ENCODE measurements at regions not wholly inside any gene's neighbourhood (a gene's known extent, or its start where the extent isn't known, plus 50 kb on each side); places are given as distances from the start of the nearest gene placed in this dataset.
"Not testable (repeated sequence)": the region's sequence is repeated elsewhere in the genome, so short reads cannot be mapped to it uniquely, and the experiment has no call there.

- peaks cover 5% of the 10 kb centered on the region; the same call in 1 of the 2 replicates for H3K4me1 ChIP-seq (ENCODE audit: insufficient read depth, low read length)
- no peak overlapping the region for H3K27ac ChIP-seq (ENCODE audit: low read depth, low read length)
- H3K9me3 ChIP-seq (ENCODE audit: insufficient read depth, low read depth, low read length), result no peaks in the 10 kb centered on the region
- H3K9ac ChIP-seq (ENCODE audit: low read depth, low read length), result no peak overlapping the region
- H3K4me3 ChIP-seq (ENCODE audit: low read length), result no peak overlapping the region
- H3K36me3 ChIP-seq (ENCODE audit: insufficient read depth, low read length), result no peaks in the 10 kb centered on the region
- no peaks in the 10 kb centered on the region for H3K27me3 ChIP-seq (ENCODE audit: insufficient read depth, low read length)
Measured at GRCh38 chr4:138639018-138639741, 376.4 kb upstream of the NOCT start.

GRCh38 chr4:138636781-138637180 is 378.8 kb upstream of the NOCT start:
- H3K9me3 ChIP-seq (ENCODE audit: insufficient read depth, low read depth, low read length), result no peaks in the 10 kb centered on the region
- H3K4me1 ChIP-seq (ENCODE audit: insufficient read depth, low read length), result peaks cover 5% of the 10 kb centered on the region; the same call in 1 of the 2 replicates
- H3K4me3 ChIP-seq (ENCODE audit: low read length), result no peak overlapping the region
- H3K9ac ChIP-seq (ENCODE audit: low read depth, low read length), result no peak overlapping the region
- 99% methylated on average over 7 of the region's 7 CpGs for WGBS
- no peaks in the 10 kb centered on the region for H3K27me3 ChIP-seq (ENCODE audit: insufficient read depth, low read length)
- no peaks in the 10 kb centered on the region for H3K36me3 ChIP-seq (ENCODE audit: insufficient read depth, low read length)
- H3K27ac ChIP-seq (ENCODE audit: low read depth, low read length), result no peak overlapping the region

GRCh38 chr4:138634915-138635314 is 380.7 kb upstream of the NOCT start:
- Histone ChIP-seq H3K27me3 (ENCODE audit: insufficient read depth, low read length) (no peaks in the 10 kb centered on the region), H3K4me3 (ENCODE audit: low read length) (no peak overlapping the region), H3K9me3 (ENCODE audit: insufficient read depth, low read depth, low read length) (no peaks in the 10 kb centered on the region), H3K9ac (ENCODE audit: low read depth, low read length) (no peak overlapping the region), H3K27ac (ENCODE audit: low read depth, low read length) (no peak overlapping the region), H3K36me3 (ENCODE audit: insufficient read depth, low read length) (no peaks in the 10 kb centered on the region), H3K4me1 (ENCODE audit: insufficient read depth, low read length) (peaks cover 12% of the 10 kb centered on the region)
- WGBS, result 61% methylated on average over 2 of the region's 2 CpGs

- Histone ChIP-seq H3K4me3 (ENCODE audit: low read length) (no peak overlapping the region), H3K36me3 (ENCODE audit: insufficient read depth, low read length) (no peaks in the 10 kb centered on the region), H3K9ac (ENCODE audit: low read depth, low read length) (no peak overlapping the region), H3K27me3 (ENCODE audit: insufficient read depth, low read length) (no peaks in the 10 kb centered on the region), H3K4me1 (ENCODE audit: insufficient read depth, low read length) (peaks cover 12% of the 10 kb centered on the region), H3K27ac (ENCODE audit: low read depth, low read length) (no peak overlapping the region), H3K9me3 (ENCODE audit: insufficient read depth, low read depth, low read length) (no peaks in the 10 kb centered on the region)
- 94% methylated on average over 1 of the region's 2 CpGs for WGBS
Measured at GRCh38 chr4:138633580-138633904, 382.0 kb upstream of the NOCT start.

- no peak overlapping the region for H3K9ac ChIP-seq (ENCODE audit: low read depth, low read length)
- no peaks in the 10 kb centered on the region for H3K9me3 ChIP-seq (ENCODE audit: insufficient read depth, low read depth, low read length)
- no peak overlapping the region for H3K4me3 ChIP-seq (ENCODE audit: low read length)
- H3K4me1 ChIP-seq (ENCODE audit: insufficient read depth, low read length), result peaks cover 12% of the 10 kb centered on the region
- no peaks in the 10 kb centered on the region for H3K27me3 ChIP-seq (ENCODE audit: insufficient read depth, low read length)
- no peak overlapping the region for H3K27ac ChIP-seq (ENCODE audit: low read depth, low read length)
- WGBS, result 96% methylated on average over 5 of the region's 5 CpGs
- H3K36me3 ChIP-seq (ENCODE audit: insufficient read depth, low read length), result no peaks in the 10 kb centered on the region
Measured at GRCh38 chr4:138632856-138633579, 382.6 kb upstream of the NOCT start.

GRCh38 chr4:138630666-138631065 is 384.9 kb upstream of the NOCT start:
- Histone ChIP-seq H3K27me3 (ENCODE audit: insufficient read depth, low read length) (no peaks in the 10 kb centered on the region), H3K9me3 (ENCODE audit: insufficient read depth, low read depth, low read length) (no peaks in the 10 kb centered on the region), H3K4me3 (ENCODE audit: low read length) (no peak overlapping the region), H3K9ac (ENCODE audit: low read depth, low read length) (no peak overlapping the region), H3K27ac (ENCODE audit: low read depth, low read length) (no peak overlapping the region), H3K4me1 (ENCODE audit: insufficient read depth, low read length) (peaks cover 12% of the 10 kb centered on the region), H3K36me3 (ENCODE audit: insufficient read depth, low read length) (no peaks in the 10 kb centered on the region)
- 89% methylated on average over 3 of the region's 3 CpGs for WGBS

- Histone ChIP-seq H3K4me3 (ENCODE audit: low read length) (no peak overlapping the region), H3K27ac (ENCODE audit: low read depth, low read length) (no peak overlapping the region), H3K4me1 (ENCODE audit: insufficient read depth, low read length) (peaks cover 12% of the 10 kb centered on the region), H3K36me3 (ENCODE audit: insufficient read depth, low read length) (no peaks in the 10 kb centered on the region), H3K9ac (ENCODE audit: low read depth, low read length) (no peak overlapping the region), H3K27me3 (ENCODE audit: insufficient read depth, low read length) (no peaks in the 10 kb centered on the region), H3K9me3 (ENCODE audit: insufficient read depth, low read depth, low read length) (no peaks in the 10 kb centered on the region)
- 96% methylated on average over 2 of the region's 2 CpGs for WGBS
Measured at GRCh38 chr4:138629669-138630068, 385.9 kb upstream of the NOCT start.

- H3K4me3 ChIP-seq (ENCODE audit: low read length), result no peak overlapping the region
- WGBS, result 94% methylated on average over 5 of the region's 5 CpGs
- H3K27me3 ChIP-seq (ENCODE audit: insufficient read depth, low read length), result no peaks in the 10 kb centered on the region
- no peak overlapping the region for H3K9ac ChIP-seq (ENCODE audit: low read depth, low read length)
- no peaks in the 10 kb centered on the region for H3K36me3 ChIP-seq (ENCODE audit: insufficient read depth, low read length)
- peaks cover 9% of the 10 kb centered on the region; the same call in 1 of the 2 replicates for H3K9me3 ChIP-seq (ENCODE audit: insufficient read depth, low read depth, low read length)
- H3K4me1 ChIP-seq (ENCODE audit: insufficient read depth, low read length), result peaks cover 7% of the 10 kb centered on the region
- no peak overlapping the region for H3K27ac ChIP-seq (ENCODE audit: low read depth, low read length)
Measured at GRCh38 chr4:138627096-138627495, 384.9 kb upstream of the SLC7A11 start.

- H3K9ac ChIP-seq (ENCODE audit: low read depth, low read length); H3K4me1 ChIP-seq (ENCODE audit: insufficient read depth, low read length); H3K36me3 ChIP-seq (ENCODE audit: insufficient read depth, low read length); H3K27ac ChIP-seq (ENCODE audit: low read depth, low read length); H3K4me3 ChIP-seq (ENCODE audit: low read length); H3K27me3 ChIP-seq (ENCODE audit: insufficient read depth, low read length): not testable (repeated sequence)
- WGBS, result 73% methylated on average over 4 of the region's 4 CpGs
- H3K9me3 ChIP-seq (ENCODE audit: insufficient read depth, low read depth, low read length), result peaks cover 21% of the 10 kb centered on the region
Measured at GRCh38 chr4:138622362-138622761, 380.2 kb upstream of the SLC7A11 start.

- Histone ChIP-seq H3K4me1 (ENCODE audit: insufficient read depth, low read length) (peaks cover 28% of the 10 kb centered on the region), H3K9ac (ENCODE audit: low read depth, low read length) (no peak overlapping the region), H3K27ac (ENCODE audit: low read depth, low read length) (no peak overlapping the region), H3K27me3 (ENCODE audit: insufficient read depth, low read length) (no peaks in the 10 kb centered on the region), H3K9me3 (ENCODE audit: insufficient read depth, low read depth, low read length) (peaks cover 18% of the 10 kb centered on the region), H3K4me3 (ENCODE audit: low read length) (no peak overlapping the region), H3K36me3 (ENCODE audit: insufficient read depth, low read length) (no peaks in the 10 kb centered on the region)
- no CpG with 5 or more reads among the region's 2 CpGs for WGBS
Measured at GRCh38 chr4:138616775-138617174, 374.6 kb upstream of the SLC7A11 start.

GRCh38 chr4:138614398-138615142 is 372.4 kb upstream of the SLC7A11 start:
- H3K27ac ChIP-seq (ENCODE audit: low read depth, low read length), result no peak overlapping the region; the same call in 1 of the 2 replicates
- H3K27me3 ChIP-seq (ENCODE audit: insufficient read depth, low read length), result no peaks in the 10 kb centered on the region
- H3K4me3 ChIP-seq (ENCODE audit: low read length), result no peak overlapping the region
- H3K36me3 ChIP-seq (ENCODE audit: insufficient read depth, low read length), result no peaks in the 10 kb centered on the region
- WGBS, result 83% methylated on average over 3 of the region's 3 CpGs
- peaks cover 10% of the 10 kb centered on the region; the same call in 1 of the 2 replicates for H3K9me3 ChIP-seq (ENCODE audit: insufficient read depth, low read depth, low read length)
- H3K9ac ChIP-seq (ENCODE audit: low read depth, low read length), result no peak overlapping the region
- H3K4me1 ChIP-seq (ENCODE audit: insufficient read depth, low read length), result peaks cover 36% of the 10 kb centered on the region
